Stomach smooth muscle (tissue), 2 donors: ENCODE measurements at regions not wholly inside any gene's neighbourhood (a gene's known extent, or its start where the extent isn't known, plus 50 kb on each side); places are given as distances from the start of the nearest gene placed in this dataset.

Source experiments
- H3K27ac ChIP-seq: one replicate; pipeline ENCODE4 v1.7.0; 2013; ENCODE audit warnings: mild to moderate bottlenecking, low read length, inconsistent platforms
- H3K27me3 ChIP-seq, 2 donors: one replicate each; pipeline ENCODE4 v1.7.0; 2013; ENCODE audit warnings: low read length in 2 of 2; ENCODE audit not compliant: insufficient read depth in 2 of 2, control insufficient read depth in 1 of 2
- H3K36me3 ChIP-seq, 2 donors: one replicate each; pipeline ENCODE4 v1.7.0; 2013; ENCODE audit warnings: low read length in 2 of 2; ENCODE audit not compliant: control insufficient read depth in 2 of 2, insufficient read depth in 2 of 2
- H3K4me1 ChIP-seq: one replicate; pipeline ENCODE4 v1.7.0; 2013; ENCODE audit warnings: low read length; ENCODE audit not compliant: control insufficient read depth, insufficient read depth
- H3K4me3 ChIP-seq, 2 donors: one replicate each; pipeline ENCODE4 v1.7.0; 2013; ENCODE audit warnings: low read length in 2 of 2
- H3K9ac ChIP-seq, 2 donors: one replicate each; pipeline ENCODE4 v1.7.0; 2013; ENCODE audit warnings: low read length in 2 of 2, mild to moderate bottlenecking in 1 of 2
- H3K9me3 ChIP-seq, 2 donors: one replicate each; pipeline ENCODE4 v1.7.0; 2013; ENCODE audit warnings: low read length in 2 of 2; ENCODE audit not compliant: control insufficient read depth in 2 of 2
- donor health status: healthy.
- donor health status: Pancreatic carcinoma.

GRCh38 chr10:37684765-37685164, 172.6 kb downstream of the ZNF248 start:
- Histone ChIP-seq H3K27me3 (no peaks in the 10 kb centered on the region), H3K9ac (no peak overlapping the region), H3K4me1 (no peaks in the 10 kb centered on the region), H3K9me3 (no peaks in the 10 kb centered on the region), H3K36me3 (no peaks in the 10 kb centered on the region), H3K4me3 (no peak overlapping the region), H3K27ac (no peak overlapping the region)

GRCh38 chr10:37682617-37683016, 174.8 kb downstream of the ZNF248 start:
- Histone ChIP-seq H3K27me3 (no peaks in the 10 kb centered on the region), H3K9ac (no peak overlapping the region), H3K4me3 (no peak overlapping the region), H3K4me1 (no peaks in the 10 kb centered on the region), H3K9me3 (no peaks in the 10 kb centered on the region), H3K36me3 (no peaks in the 10 kb centered on the region), H3K27ac (no peak overlapping the region)

GRCh38 chr10:37681617-37681999, 175.8 kb downstream of the ZNF248 start:
- no peak overlapping the region for H3K9ac ChIP-seq
- no peak overlapping the region for H3K27ac ChIP-seq
- no peaks in the 10 kb centered on the region for H3K9me3 ChIP-seq

GRCh38 chr10:37680716-37681616, 176.4 kb downstream of the ZNF248 start:
- Histone ChIP-seq H3K27me3 (no peaks in the 10 kb centered on the region), H3K4me1 (no peaks in the 10 kb centered on the region), H3K9me3 (no peaks in the 10 kb centered on the region), H3K27ac (no peak overlapping the region), H3K4me3 (no peak overlapping the region), H3K36me3 (no peaks in the 10 kb centered on the region), H3K9ac (no peak overlapping the region)

More at GRCh38 chr10:37681617-37681999, 175.8 kb downstream of the ZNF248 start:
- Histone ChIP-seq H3K36me3 (no peaks in the 10 kb centered on the region), H3K4me1 (no peaks in the 10 kb centered on the region), H3K4me3 (no peak overlapping the region), H3K27me3 (no peaks in the 10 kb centered on the region)

- no peak overlapping the region for H3K9ac ChIP-seq
- no peak overlapping the region for H3K4me3 ChIP-seq
- no peaks in the 10 kb centered on the region for H3K4me1 ChIP-seq
- H3K27me3 ChIP-seq: no peaks in the 10 kb centered on the region
- H3K9me3 ChIP-seq: no peaks in the 10 kb centered on the region
- H3K36me3 ChIP-seq: no peaks in the 10 kb centered on the region
- no peak overlapping the region for H3K27ac ChIP-seq
Measured at GRCh38 chr10:37680243-37680683, 177.1 kb downstream of the ZNF248 start.

GRCh38 chr10:37679465-37679864, 177.9 kb downstream of the ZNF248 start:
- H3K9me3 ChIP-seq: no peaks in the 10 kb centered on the region
- no peak overlapping the region for H3K27ac ChIP-seq
- no peak overlapping the region for H3K4me3 ChIP-seq

GRCh38 chr10:37675449-37675848, 182.0 kb downstream of the ZNF248 start:
- no peak overlapping the region for H3K27ac ChIP-seq
- H3K4me1 ChIP-seq: no peaks in the 10 kb centered on the region
- peaks cover 0 to 2% of the 10 kb centered on the region in 2 donors for H3K9me3 ChIP-seq
- H3K9ac ChIP-seq: no peak overlapping the region
- H3K4me3 ChIP-seq: no peak overlapping the region
- H3K27me3 ChIP-seq: no peaks in the 10 kb centered on the region
- no peaks in the 10 kb centered on the region for H3K36me3 ChIP-seq

More at GRCh38 chr10:37679465-37679864, 177.9 kb downstream of the ZNF248 start:
- no peaks in the 10 kb centered on the region for H3K36me3 ChIP-seq
- H3K27me3 ChIP-seq: no peaks in the 10 kb centered on the region
- H3K4me1 ChIP-seq: no peaks in the 10 kb centered on the region
- no peak overlapping the region for H3K9ac ChIP-seq

- H3K27ac ChIP-seq: no peak overlapping the region
- no peaks in the 10 kb centered on the region for H3K27me3 ChIP-seq
- peaks cover 0 to 5% of the 10 kb centered on the region in 2 donors for H3K9me3 ChIP-seq
- no peaks in the 10 kb centered on the region for H3K4me1 ChIP-seq
- no peak overlapping the region for H3K4me3 ChIP-seq
- H3K9ac ChIP-seq: no peak overlapping the region
- H3K36me3 ChIP-seq: no peaks in the 10 kb centered on the region
Measured at GRCh38 chr10:37671802-37672201, 185.6 kb downstream of the ZNF248 start.

GRCh38 chr10:37667736-37668135, 189.7 kb downstream of the ZNF248 start:
- H3K9me3 ChIP-seq: peaks cover 4 to 5% of the 10 kb centered on the region in 2 donors
- H3K4me3 ChIP-seq: no peak overlapping the region

GRCh38 chr10:37654466-37654865, 202.9 kb downstream of the ZNF248 start:
- H3K36me3 ChIP-seq: no peaks in the 10 kb centered on the region
- no peak overlapping the region for H3K27ac ChIP-seq
- H3K4me1 ChIP-seq: no peaks in the 10 kb centered on the region
- H3K9me3 ChIP-seq: peaks cover 0 to 4% of the 10 kb centered on the region in 2 donors
- H3K4me3 ChIP-seq: no peak overlapping the region
- no peaks in the 10 kb centered on the region for H3K27me3 ChIP-seq
- H3K9ac ChIP-seq: no peak overlapping the region

More at GRCh38 chr10:37667736-37668135, 189.7 kb downstream of the ZNF248 start:
- no peaks in the 10 kb centered on the region for H3K4me1 ChIP-seq
- H3K27ac ChIP-seq: no peak overlapping the region
- H3K36me3 ChIP-seq: no peaks in the 10 kb centered on the region
- no peak overlapping the region for H3K9ac ChIP-seq
- H3K27me3 ChIP-seq: no peaks in the 10 kb centered on the region

- H3K9ac ChIP-seq: no peak overlapping the region
- H3K4me3 ChIP-seq: no peak overlapping the region
- no peaks in the 10 kb centered on the region for H3K27me3 ChIP-seq
- H3K4me1 ChIP-seq: no peaks in the 10 kb centered on the region
- no peak overlapping the region for H3K27ac ChIP-seq
- H3K36me3 ChIP-seq: no peaks in the 10 kb centered on the region
- no peaks in the 10 kb centered on the region for H3K9me3 ChIP-seq
Measured at GRCh38 chr10:37643187-37643586, 214.2 kb downstream of the ZNF248 start.
